ENCODE measurements at regions not wholly inside any gene's neighbourhood (a gene's known extent, or its start where the extent isn't known, plus 50 kb on each side); places are given as distances from the start of the nearest gene placed in this dataset.
"Not testable (repeated sequence)": the region's sequence is repeated elsewhere in the genome, so short reads cannot be mapped to it uniquely, and the experiment has no call there.

DNA sequence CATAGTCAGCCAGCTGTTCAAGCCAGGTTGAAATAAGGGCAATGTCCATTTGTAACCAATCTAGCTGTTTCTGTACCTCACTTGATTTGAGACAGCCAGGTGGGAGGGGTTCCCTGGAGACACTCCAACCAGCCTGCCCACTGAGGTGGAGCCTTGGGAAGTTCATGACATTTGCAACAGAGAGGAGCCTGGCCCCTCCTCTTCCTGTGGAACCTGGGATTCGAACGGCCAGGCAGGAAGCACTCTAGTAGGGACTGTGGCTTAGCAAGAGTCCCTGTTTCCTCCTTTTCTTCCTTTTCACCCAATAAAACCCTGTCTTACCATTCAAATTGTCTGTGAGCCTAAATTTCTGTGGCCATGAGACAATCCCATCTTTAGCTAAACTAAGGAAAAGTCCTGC, 312.3 kb upstream of the NMUR2 start:
- H3K27me3 Mint-ChIP-seq (ENCODE audit: low read depth): no peaks in the 10 kb centered on the region
- no peaks in the 10 kb centered on the region for H3K4me1 Mint-ChIP-seq
- peaks cover 3% of the 10 kb centered on the region for H3K9me3 Mint-ChIP-seq
- no peak overlapping the region for H3K4me3 Mint-ChIP-seq
- H3K27ac Mint-ChIP-seq: no peak overlapping the region
- TF ChIP-seq, protein P1, sequence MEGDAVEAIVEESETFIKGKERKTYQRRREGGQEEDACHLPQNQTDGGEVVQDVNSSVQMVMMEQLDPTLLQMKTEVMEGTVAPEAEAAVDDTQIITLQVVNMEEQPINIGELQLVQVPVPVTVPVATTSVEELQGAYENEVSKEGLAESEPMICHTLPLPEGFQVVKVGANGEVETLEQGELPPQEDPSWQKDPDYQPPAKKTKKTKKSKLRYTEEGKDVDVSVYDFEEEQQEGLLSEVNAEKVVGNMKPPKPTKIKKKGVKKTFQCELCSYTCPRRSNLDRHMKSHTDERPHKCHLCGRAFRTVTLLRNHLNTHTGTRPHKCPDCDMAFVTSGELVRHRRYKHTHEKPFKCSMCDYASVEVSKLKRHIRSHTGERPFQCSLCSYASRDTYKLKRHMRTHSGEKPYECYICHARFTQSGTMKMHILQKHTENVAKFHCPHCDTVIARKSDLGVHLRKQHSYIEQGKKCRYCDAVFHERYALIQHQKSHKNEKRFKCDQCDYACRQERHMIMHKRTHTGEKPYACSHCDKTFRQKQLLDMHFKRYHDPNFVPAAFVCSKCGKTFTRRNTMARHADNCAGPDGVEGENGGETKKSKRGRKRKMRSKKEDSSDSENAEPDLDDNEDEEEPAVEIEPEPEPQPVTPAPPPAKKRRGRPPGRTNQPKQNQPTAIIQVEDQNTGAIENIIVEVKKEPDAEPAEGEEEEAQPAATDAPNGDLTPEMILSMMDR (IDR thresholded peaks at IDR 0.05; ENCODE audit: unreplicated experiment in 3 of 3): no peak
- H3K36me3 Mint-ChIP-seq (ENCODE audit: low read depth): no peaks in the 10 kb centered on the region

DNA sequence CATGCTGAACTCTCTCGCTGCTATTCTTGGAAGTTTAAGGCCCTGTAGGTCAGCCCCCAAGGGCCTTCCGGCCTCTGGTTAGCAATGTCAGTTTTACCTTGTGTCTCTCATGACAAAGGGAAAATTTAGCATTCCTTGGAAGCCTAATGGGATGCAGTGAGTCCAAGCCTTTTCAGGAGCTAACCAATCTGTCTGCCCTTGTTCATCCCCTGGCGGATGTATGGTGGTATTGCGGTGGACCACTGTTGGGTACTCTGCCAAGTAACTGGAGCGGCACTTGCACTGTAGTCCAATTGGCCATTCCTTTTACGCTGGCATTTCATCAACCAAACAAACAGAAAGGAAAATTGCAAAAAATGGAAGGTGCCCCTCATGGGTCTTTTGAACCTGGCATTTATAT, 318.4 kb upstream of the NMUR2 start:
- Mint-ChIP-seq H3K4me3 (no peak overlapping the region), H3K27me3 (ENCODE audit: low read depth) (no peaks in the 10 kb centered on the region), H3K36me3 (ENCODE audit: low read depth) (no peaks in the 10 kb centered on the region), H3K27ac (no peak overlapping the region), H3K9me3 (peaks cover 10% of the 10 kb centered on the region), H3K4me1 (no peaks in the 10 kb centered on the region)
- TF ChIP-seq, protein P1 (IDR thresholded peaks at IDR 0.05; ENCODE audit: unreplicated experiment in 3 of 3): no peak

DNA sequence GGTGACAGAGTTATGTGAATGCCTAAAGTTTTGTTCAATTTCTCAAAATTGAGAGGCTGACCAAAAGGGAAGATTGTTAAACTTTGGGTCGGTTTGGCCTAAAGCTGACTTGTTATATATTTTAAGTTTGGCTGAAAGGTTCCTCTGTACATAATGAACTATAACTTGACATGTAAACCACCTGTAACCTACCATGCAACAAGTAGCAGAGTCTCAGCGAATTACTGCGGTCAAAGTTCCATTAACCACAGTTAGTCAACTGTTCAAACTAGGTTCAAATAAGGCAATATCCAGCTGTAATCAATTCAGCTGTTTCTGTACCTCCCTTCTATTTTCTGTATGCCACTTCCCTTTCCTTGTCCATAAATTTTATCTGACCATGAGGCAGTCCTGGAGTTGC, 325.1 kb upstream of the NMUR2 start:
- Mint-ChIP-seq H3K27me3 (ENCODE audit: low read depth) (no peaks in the 10 kb centered on the region), H3K4me1 (no peaks in the 10 kb centered on the region), H3K36me3 (ENCODE audit: low read depth) (no peaks in the 10 kb centered on the region), H3K4me3 (no peak overlapping the region), H3K27ac (no peak overlapping the region), H3K9me3 (no peaks in the 10 kb centered on the region)
- TF ChIP-seq, protein P1 (IDR thresholded peaks at IDR 0.05; ENCODE audit: unreplicated experiment in 3 of 3): no peak

DNA sequence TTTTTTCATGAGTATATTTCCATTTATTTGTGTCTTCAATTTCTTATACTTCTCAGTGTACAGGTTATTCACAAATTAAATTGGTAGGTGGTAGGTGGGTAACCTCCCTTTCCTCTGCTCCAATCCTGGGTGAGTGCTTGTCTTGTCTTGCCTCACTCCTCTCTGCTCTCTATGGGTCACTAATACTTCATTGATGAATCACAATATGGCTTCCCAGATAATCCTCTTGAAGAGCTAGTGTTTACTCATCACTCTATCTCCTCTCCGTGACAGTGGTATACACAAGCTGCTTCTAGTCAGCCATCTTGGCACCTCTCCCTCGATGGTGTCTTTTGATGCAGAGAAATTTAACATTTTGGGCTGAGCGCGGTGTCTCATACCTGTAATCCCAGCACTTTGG, 331.8 kb upstream of the NMUR2 start:
- peaks cover 8% of the 10 kb centered on the region for H3K9me3 Mint-ChIP-seq
- TF ChIP-seq, protein P1 (IDR thresholded peaks at IDR 0.05; ENCODE audit: unreplicated experiment in 3 of 3): no peak
- H3K27ac Mint-ChIP-seq: no peak overlapping the region
- H3K36me3 Mint-ChIP-seq (ENCODE audit: low read depth): no peaks in the 10 kb centered on the region
- no peaks in the 10 kb centered on the region for H3K27me3 Mint-ChIP-seq (ENCODE audit: low read depth)
- no peaks in the 10 kb centered on the region for H3K4me1 Mint-ChIP-seq
- H3K4me3 Mint-ChIP-seq: no peak overlapping the region

DNA sequence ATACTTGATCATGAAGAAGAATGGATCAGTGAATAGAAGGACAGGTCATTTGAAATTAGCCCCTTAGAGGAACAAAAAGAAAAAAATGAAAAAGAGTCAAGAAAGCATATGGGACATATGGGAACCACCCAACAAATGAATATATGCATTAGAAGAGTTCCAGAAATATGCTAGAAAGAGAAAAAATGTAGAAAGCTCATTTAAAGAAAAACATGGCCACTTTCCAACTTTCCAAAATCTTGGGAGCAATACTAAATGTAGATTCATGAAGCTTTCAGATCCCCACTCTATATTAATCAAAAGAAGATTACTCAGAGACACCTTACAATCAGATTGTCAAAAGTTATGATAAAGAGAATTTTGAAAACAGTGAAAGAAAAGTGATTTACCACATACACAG, 334.8 kb upstream of the NMUR2 start:
- H3K9me3 Mint-ChIP-seq: peaks cover 10% of the 10 kb centered on the region
- TF ChIP-seq, protein P1 (IDR thresholded peaks at IDR 0.05; ENCODE audit: unreplicated experiment in 3 of 3): no peak
- no peaks in the 10 kb centered on the region for H3K27me3 Mint-ChIP-seq (ENCODE audit: low read depth)
- no peak overlapping the region for H3K4me3 Mint-ChIP-seq
- H3K27ac Mint-ChIP-seq: no peak overlapping the region
- no peaks in the 10 kb centered on the region for H3K36me3 Mint-ChIP-seq (ENCODE audit: low read depth)
- H3K4me1 Mint-ChIP-seq: no peaks in the 10 kb centered on the region

DNA sequence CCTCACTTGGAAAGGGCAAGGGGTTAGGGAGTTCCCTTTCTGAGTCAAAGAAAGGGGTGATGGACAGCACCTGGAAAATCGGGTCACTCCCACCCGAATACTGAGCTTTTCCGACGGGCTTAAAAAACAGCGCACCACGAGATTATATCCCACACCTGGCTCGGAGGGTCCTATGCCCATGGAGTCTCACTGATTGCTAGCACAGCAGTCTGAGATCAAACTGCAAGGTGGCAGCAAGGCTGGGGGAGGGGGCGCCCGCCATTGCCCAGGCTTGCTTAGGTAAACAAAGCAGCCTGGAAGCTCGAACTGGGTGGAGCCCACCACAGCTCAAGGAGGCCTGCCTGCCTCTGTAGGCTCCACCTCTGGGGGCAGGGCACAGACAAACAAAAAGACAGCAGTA, 336.0 kb upstream of the NMUR2 start:
- not testable (repeated sequence) for H3K4me1 Mint-ChIP-seq; H3K4me3 Mint-ChIP-seq; H3K27me3 Mint-ChIP-seq (ENCODE audit: low read depth); H3K27ac Mint-ChIP-seq; H3K36me3 Mint-ChIP-seq (ENCODE audit: low read depth)
- H3K9me3 Mint-ChIP-seq: peaks cover 10% of the 10 kb centered on the region

DNA sequence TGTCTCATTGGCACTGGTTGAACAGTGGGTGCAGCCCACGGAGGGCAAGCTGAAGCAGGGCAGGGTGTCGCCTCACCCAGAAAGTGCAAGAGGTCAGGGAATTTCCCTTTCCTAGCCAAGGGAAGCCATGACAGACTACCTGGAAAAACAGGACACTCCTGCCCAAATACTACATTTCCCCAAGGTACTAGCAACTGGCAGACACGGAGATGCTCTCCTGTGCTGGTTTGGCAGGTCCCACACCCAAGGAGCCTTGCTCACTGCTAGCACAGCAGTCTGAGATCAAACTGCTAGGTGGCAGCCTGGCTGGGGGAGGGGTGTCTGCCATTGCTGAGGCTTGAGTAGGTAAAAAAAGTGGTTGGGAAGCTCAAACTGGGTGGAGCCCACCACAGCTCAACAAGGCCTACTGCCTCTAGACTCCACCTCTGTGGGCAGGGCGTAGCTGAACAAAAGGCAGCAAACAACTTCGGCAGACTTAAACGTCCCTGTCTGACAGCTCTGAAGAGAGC, 382.7 kb upstream of the NMUR2 start:
- not testable (repeated sequence) for H3K27ac Mint-ChIP-seq; H3K27me3 Mint-ChIP-seq (ENCODE audit: low read depth); H3K4me3 Mint-ChIP-seq; H3K4me1 Mint-ChIP-seq; H3K36me3 Mint-ChIP-seq (ENCODE audit: low read depth)
- peaks cover 22% of the 10 kb centered on the region for H3K9me3 Mint-ChIP-seq

Measured in nephron (organoid).